Trophoblast cell (in vitro differentiated cells and primary cell): ENCODE measurements at regions not wholly inside any gene's neighbourhood (a gene's known extent, or its start where the extent isn't known, plus 50 kb on each side); places are given as distances from the start of the nearest gene placed in this dataset.

Source experiments
- DNase-seq, 2 donors: peaks; one replicate each; pipeline ENCODE4 v3.0.0-alpha.2; 2016
- H2AFZ ChIP-seq: 2 replicates; pipeline ENCODE4 v1.6.1; 2013; ENCODE audit warnings: low read length, moderate library complexity, mild to moderate bottlenecking; ENCODE audit not compliant: insufficient read depth, poor library complexity
- H2AK5ac ChIP-seq: 2 replicates; pipeline ENCODE4 v1.6.1; 2013; ENCODE audit warnings: mild to moderate bottlenecking, low read length
- H2BK120ac ChIP-seq: 2 replicates; pipeline ENCODE4 v1.6.1; 2013; ENCODE audit warnings: low read length, mild to moderate bottlenecking, moderate library complexity; ENCODE audit not compliant: insufficient read depth, poor library complexity
- H2BK12ac ChIP-seq: 2 replicates; pipeline ENCODE4 v1.6.1; 2013; ENCODE audit warnings: mild to moderate bottlenecking, low read length, moderate library complexity
- H2BK5ac ChIP-seq: 2 replicates; pipeline ENCODE4 v1.6.1; 2013; ENCODE audit warnings: low read length, low read depth, moderate library complexity, mild to moderate bottlenecking; ENCODE audit not compliant: poor library complexity
- H3K14ac ChIP-seq: 2 replicates; pipeline ENCODE4 v1.6.1; 2013; ENCODE audit warnings: mild to moderate bottlenecking, low read length
- H3K18ac ChIP-seq: 2 replicates; pipeline ENCODE4 v1.6.1; 2013; ENCODE audit warnings: mild to moderate bottlenecking, low read length
- H3K23ac ChIP-seq: 2 replicates; pipeline ENCODE4 v1.6.1; 2013; ENCODE audit warnings: low read length
- H3K27ac ChIP-seq: 2 replicates; pipeline ENCODE4 v1.5.1; 2013; ENCODE audit warnings: low read depth, mild to moderate bottlenecking, inconsistent platforms, low read length, moderate library complexity
- H3K27me3 ChIP-seq: 2 replicates; pipeline ENCODE4 v1.6.1; 2013; ENCODE audit warnings: inconsistent platforms, mild to moderate bottlenecking, low read length, moderate library complexity; ENCODE audit not compliant: insufficient read depth
- H3K36me3 ChIP-seq, 2 experiments: 1 replicate in 1 of 2; 2 replicates in 1 of 2; pipeline ENCODE4 v1.6.1; 2013; ENCODE audit warnings: low read length in 2 of 2, mild to moderate bottlenecking in 2 of 2, moderate library complexity in 1 of 2; ENCODE audit not compliant: insufficient read depth in 2 of 2, control insufficient read depth in 1 of 2
- H3K4ac ChIP-seq: 2 replicates; pipeline ENCODE4 v1.6.1; 2013; ENCODE audit warnings: low read depth, mild to moderate bottlenecking, low read length, moderate library complexity
- H3K4me1 ChIP-seq, 2 experiments: 1 replicate in 1 of 2; 2 replicates in 1 of 2; pipeline ENCODE4 v1.6.1; 2013; ENCODE audit warnings: low read length in 2 of 2, mild to moderate bottlenecking in 2 of 2, moderate library complexity in 1 of 2; ENCODE audit not compliant: insufficient read depth in 2 of 2, control insufficient read depth in 1 of 2
- H3K4me2 ChIP-seq: 2 replicates; pipeline ENCODE4 v1.6.1; 2013; ENCODE audit warnings: inconsistent platforms, mild to moderate bottlenecking, low read length, moderate library complexity
- H3K4me3 ChIP-seq: 2 replicates; pipeline ENCODE4 v1.5.1; 2013; ENCODE audit warnings: mild to moderate bottlenecking, low read depth, low read length, inconsistent platforms
- H3K79me1 ChIP-seq: one replicate; pipeline ENCODE4 v1.6.1; 2013; ENCODE audit warnings: low read length
- H3K79me2 ChIP-seq: 2 replicates; pipeline ENCODE4 v1.6.1; 2013; ENCODE audit warnings: low read length, mild to moderate bottlenecking; ENCODE audit not compliant: control insufficient read depth, insufficient read depth, poor library complexity
- H3K9ac ChIP-seq: 2 replicates; pipeline ENCODE4 v1.6.1; 2013; ENCODE audit warnings: mild to moderate bottlenecking, low read length
- H3K9me3 ChIP-seq: 2 replicates; pipeline ENCODE4 v1.6.1; 2013; ENCODE audit warnings: low read depth, mild to moderate bottlenecking, control low read depth, inconsistent platforms, low read length; ENCODE audit not compliant: insufficient read depth
- H4K12ac ChIP-seq: 2 replicates; pipeline ENCODE4 v1.6.1; 2013; ENCODE audit warnings: low read depth, mild to moderate bottlenecking, low read length, moderate library complexity
- H4K8ac ChIP-seq: 2 replicates; pipeline ENCODE4 v1.6.1; 2013; ENCODE audit warnings: low read depth, mild to moderate bottlenecking, low read length, moderate library complexity
- H4K91ac ChIP-seq: one replicate; pipeline ENCODE4 v1.6.1; 2013; ENCODE audit warnings: low read depth, mild to moderate bottlenecking, low read length, moderate library complexity
- WGBS: extraction: QIAGEN DNeasy Blood & Tissue Kit; methylation state at CpG from one replicate; pipeline ENCODE4 v1.1.7; 2013; ENCODE audit warnings: missing lambda C conversion rate; ENCODE audit not compliant: insufficient read length, insufficient coverage; ENCODE audit errors: extremely low coverage; 5-methylcytosine and 5-hydroxymethylcytosine counted together

GRCh38 chr2:59803586-59803985 is 749.9 kb downstream of the BCL11A start:
- Histone ChIP-seq H2BK12ac (no peak overlapping the region), H3K9me3 (no peaks in the 10 kb centered on the region), H3K4me3 (no peak overlapping the region), H2BK5ac (no peak overlapping the region), H3K9ac (no peak overlapping the region), H3K4me2 (no peak overlapping the region), H3K79me2 (no peaks in the 10 kb centered on the region), H2AFZ (no peak overlapping the region), H4K12ac (no peak overlapping the region), H4K91ac (no peak overlapping the region), H3K27ac (no peak overlapping the region), H3K14ac (no peak overlapping the region), H3K4ac (no peak overlapping the region), H3K27me3 (no peaks in the 10 kb centered on the region), H4K8ac (no peak overlapping the region), H2AK5ac (no peak overlapping the region), H3K18ac (no peak overlapping the region), H3K36me3 (no peaks in the 10 kb centered on the region), H2BK120ac (no peak overlapping the region), H3K79me1 (no peaks in the 10 kb centered on the region), H3K4me1 (no peaks in the 10 kb centered on the region), H3K23ac (no peak overlapping the region)
- no peak for DNase-seq
- WGBS, result no CpG with 5 or more reads among the region's 8 CpGs

GRCh38 chr2:59798687-59799232 is 754.7 kb downstream of the BCL11A start:
- Histone ChIP-seq H3K14ac (no peak overlapping the region), H2BK5ac (no peak overlapping the region), H4K91ac (no peak overlapping the region), H3K79me2 (no peaks in the 10 kb centered on the region), H2BK120ac (no peak overlapping the region), H3K4me2 (no peak overlapping the region), H3K36me3 (no peaks in the 10 kb centered on the region), H3K23ac (no peak overlapping the region), H4K8ac (no peak overlapping the region), H2AK5ac (no peak overlapping the region), H3K9ac (no peak overlapping the region), H3K4ac (no peak overlapping the region), H4K12ac (no peak overlapping the region), H3K4me3 (no peak overlapping the region), H3K18ac (no peak overlapping the region), H3K79me1 (no peaks in the 10 kb centered on the region), H3K9me3 (no peaks in the 10 kb centered on the region), H3K4me1 (no peaks in the 10 kb centered on the region), H2BK12ac (no peak overlapping the region), H2AFZ (no peak overlapping the region), H3K27me3 (no peaks in the 10 kb centered on the region), H3K27ac (no peak overlapping the region)
- WGBS, result no CpG with 5 or more reads among the region's 9 CpGs
- DNase-seq, result no peak

DNA sequence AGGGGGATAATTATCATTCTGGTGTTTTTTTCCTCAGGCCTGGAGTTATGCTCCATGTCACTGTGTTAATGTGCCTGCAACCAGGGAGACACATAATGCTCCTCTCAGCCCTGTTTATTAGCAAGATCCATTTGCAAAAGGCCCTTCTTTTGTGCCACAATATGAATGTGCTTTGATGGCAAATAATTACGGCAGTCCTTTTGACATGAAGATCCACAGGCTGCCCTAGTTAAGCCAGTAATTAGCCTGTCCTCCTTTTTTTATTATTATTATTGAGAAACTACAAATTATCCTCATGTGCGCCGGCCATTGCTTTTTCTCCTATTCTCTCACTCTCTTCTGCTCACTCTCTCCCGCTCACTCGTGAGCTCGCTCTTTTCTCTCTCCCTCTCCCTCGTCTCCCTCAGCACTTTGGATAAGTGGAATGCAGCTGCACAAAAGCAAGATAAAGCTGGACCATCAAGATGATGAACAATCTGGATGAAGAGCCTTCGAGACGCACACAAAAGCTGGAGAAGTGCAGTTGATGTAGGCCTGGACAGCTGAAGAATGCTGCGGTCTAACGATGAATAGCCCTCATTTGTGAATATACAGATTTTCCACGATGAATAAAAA is 762.3 kb downstream of the BCL11A start:
- peak overlapping the region; percentile 4 for H4K8ac ChIP-seq
- DNase-seq, result no peak
- H2BK120ac ChIP-seq, result no peak overlapping the region
- H3K4me1 ChIP-seq, result peaks cover 3 to 4% of the 10 kb centered on the region in 2 experiments
- H3K27ac ChIP-seq, result peak overlapping the region; percentile 28
- H3K79me1 ChIP-seq, result peaks cover 4% of the 10 kb centered on the region
- no peaks in the 10 kb centered on the region for H3K9me3 ChIP-seq
- no peak overlapping the region for H2AK5ac ChIP-seq
- no CpG with 5 or more reads among the region's 12 CpGs for WGBS
- no peaks in the 10 kb centered on the region for H3K36me3 ChIP-seq
- H2BK5ac ChIP-seq, result peak overlapping the region; percentile 25
- H3K14ac ChIP-seq, result no peak overlapping the region
- H4K91ac ChIP-seq, result peak overlapping the region; percentile 45
- no peaks in the 10 kb centered on the region for H3K79me2 ChIP-seq
- no peak overlapping the region for H3K4me2 ChIP-seq
- H3K23ac ChIP-seq, result no peak overlapping the region
- H4K12ac ChIP-seq, result no peak overlapping the region
- H2BK12ac ChIP-seq, result peak overlapping the region; percentile 37
- H3K27me3 ChIP-seq, result no peaks in the 10 kb centered on the region
- peak overlapping the region; percentile 19 for H3K4ac ChIP-seq
- no peak overlapping the region for H3K18ac ChIP-seq
- H3K4me3 ChIP-seq, result no peak overlapping the region
- H2AFZ ChIP-seq, result no peak overlapping the region
- no peak overlapping the region for H3K9ac ChIP-seq

DNA sequence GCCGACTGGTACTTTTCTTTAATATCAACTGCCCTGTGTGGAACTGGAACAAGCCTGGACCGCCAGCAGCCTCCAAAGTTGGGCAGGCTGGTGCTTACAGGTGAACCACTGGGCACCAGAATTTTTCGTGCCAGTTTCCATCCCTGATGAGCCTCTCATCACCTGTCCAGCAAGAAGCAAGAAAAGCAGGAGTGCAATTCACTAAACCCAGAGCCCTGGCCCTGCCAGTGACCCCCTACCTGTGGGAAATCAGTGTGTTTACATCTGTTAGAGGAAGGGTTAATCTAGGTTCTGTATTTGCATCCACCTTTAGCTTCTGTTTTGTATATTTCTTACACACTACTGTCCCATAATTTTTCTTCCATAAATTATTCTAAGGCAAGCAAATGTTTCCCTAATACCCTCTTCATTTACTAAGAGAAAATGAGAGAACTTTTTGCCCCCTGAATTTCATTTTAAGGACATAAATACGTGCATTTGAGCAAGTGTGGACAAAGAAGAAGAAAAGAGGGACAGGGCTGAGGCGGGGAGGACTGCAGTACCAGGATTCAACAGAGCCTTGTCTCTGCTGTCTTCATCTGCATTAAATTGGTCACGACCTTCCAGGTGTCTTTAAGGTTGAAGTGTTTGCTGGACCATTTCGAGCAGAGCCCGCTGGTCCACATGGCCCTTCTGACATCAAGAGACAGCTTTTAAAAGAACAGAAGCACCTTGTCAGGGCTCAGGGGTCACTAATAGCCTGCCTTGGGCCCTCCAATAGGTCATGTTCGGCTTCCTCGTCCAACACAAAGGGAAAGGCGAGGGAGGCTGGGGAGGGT is 763.1 kb downstream of the BCL11A start:
- no CpG with 5 or more reads among the region's 11 CpGs for WGBS
- no peak for DNase-seq
- H2BK120ac ChIP-seq, result peak overlapping the region; percentile 44
- H4K91ac ChIP-seq, result peak overlapping the region; percentile 74
- peaks cover 3 to 4% of the 10 kb centered on the region in 2 experiments for H3K4me1 ChIP-seq
- H3K18ac ChIP-seq, result no peak overlapping the region
- H3K27ac ChIP-seq, result peak overlapping the region; percentile 4
- H2AFZ ChIP-seq, result no peak overlapping the region
- H3K4me3 ChIP-seq, result no peak overlapping the region
- H3K4ac ChIP-seq, result no peak overlapping the region
- no peak overlapping the region for H2AK5ac ChIP-seq
- H3K27me3 ChIP-seq, result no peaks in the 10 kb centered on the region
- H3K36me3 ChIP-seq, result no peaks in the 10 kb centered on the region
- no peak overlapping the region for H3K4me2 ChIP-seq
- H3K9ac ChIP-seq, result no peak overlapping the region
- H3K9me3 ChIP-seq, result no peaks in the 10 kb centered on the region
- H3K14ac ChIP-seq, result no peak overlapping the region
- no peak overlapping the region for H4K8ac ChIP-seq
- H3K79me2 ChIP-seq, result no peaks in the 10 kb centered on the region
- H2BK12ac ChIP-seq, result peak overlapping the region; percentile 79
- H4K12ac ChIP-seq, result no peak overlapping the region
- no peak overlapping the region for H3K23ac ChIP-seq
- peaks cover 4% of the 10 kb centered on the region for H3K79me1 ChIP-seq
- no peak overlapping the region for H2BK5ac ChIP-seq
